Transverse colon (tissue), 3 donors: ENCODE measurements at regions not wholly inside any gene's neighbourhood (a gene's known extent, or its start where the extent isn't known, plus 50 kb on each side); places are given as distances from the start of the nearest gene placed in this dataset.

ENCODE experiments used
- CTCF ChIP-seq, 5 experiments: fragments of 200-600 bp in 3 of 5; fragments of 450-650 bp in 2 of 5; sonication (generic) in 3 of 5; IDR thresholded peaks; 1 replicate in 2 of 5; 2 replicates in 3 of 5; pipeline ENCODE4 v1.5.1; 2016 to 2017; ENCODE audit warnings: antibody characterized with exemption in 5 of 5, inconsistent platforms in 3 of 5, mild to moderate bottlenecking in 2 of 5, moderate library complexity in 1 of 5
- POLR2A ChIP-seq: fragments of 450-650 bp; IDR thresholded peaks from one replicate; pipeline ENCODE4 v1.6.1; 2016; ENCODE audit warnings: antibody characterized with exemption, mild to moderate bottlenecking, moderate library complexity

GRCh38 chr2:83696838-83697237 lies 762.2 kb downstream of the SUCLG1 start:
- TF ChIP-seq CTCF (IDR thresholded peaks at IDR 0.05) (no peak), POLR2A (no peak)
